ENCODE measurements at regions not wholly inside any gene's neighbourhood (a gene's known extent, or its start where the extent isn't known, plus 50 kb on each side); places are given as distances from the start of the nearest gene placed in this dataset.

DNA sequence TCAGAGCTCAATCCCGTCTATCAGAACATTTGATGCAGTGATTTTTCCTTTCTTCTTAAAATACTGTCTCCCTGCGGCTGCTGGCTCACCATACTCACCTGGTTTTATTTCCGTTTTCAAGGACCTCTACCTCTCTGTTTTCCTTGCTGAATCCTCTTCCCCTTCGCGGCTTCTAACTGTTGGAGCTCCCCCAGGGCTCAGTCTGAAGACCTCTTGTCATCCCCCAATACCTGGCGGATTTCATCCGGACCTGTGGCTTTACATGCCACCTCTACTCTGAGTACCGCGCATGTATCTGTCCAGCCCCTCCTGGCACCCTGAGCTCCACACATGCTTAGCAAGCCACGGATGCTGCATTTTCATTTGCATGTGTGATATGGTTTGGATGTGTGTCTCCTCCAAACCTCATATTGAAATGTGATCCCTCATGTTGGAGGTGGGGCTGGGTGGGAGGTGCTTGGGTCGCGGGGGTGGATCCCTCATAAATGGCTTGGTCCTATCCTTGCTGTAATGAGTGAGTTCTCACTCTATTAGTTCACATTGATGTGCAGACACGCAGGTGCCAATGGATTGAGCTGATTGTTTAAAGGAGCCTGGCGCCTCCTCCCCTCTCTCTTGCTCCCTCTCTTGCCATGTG lies 106.2 kb upstream of the LSM14A start:
- TF ChIP-seq, protein P1, sequence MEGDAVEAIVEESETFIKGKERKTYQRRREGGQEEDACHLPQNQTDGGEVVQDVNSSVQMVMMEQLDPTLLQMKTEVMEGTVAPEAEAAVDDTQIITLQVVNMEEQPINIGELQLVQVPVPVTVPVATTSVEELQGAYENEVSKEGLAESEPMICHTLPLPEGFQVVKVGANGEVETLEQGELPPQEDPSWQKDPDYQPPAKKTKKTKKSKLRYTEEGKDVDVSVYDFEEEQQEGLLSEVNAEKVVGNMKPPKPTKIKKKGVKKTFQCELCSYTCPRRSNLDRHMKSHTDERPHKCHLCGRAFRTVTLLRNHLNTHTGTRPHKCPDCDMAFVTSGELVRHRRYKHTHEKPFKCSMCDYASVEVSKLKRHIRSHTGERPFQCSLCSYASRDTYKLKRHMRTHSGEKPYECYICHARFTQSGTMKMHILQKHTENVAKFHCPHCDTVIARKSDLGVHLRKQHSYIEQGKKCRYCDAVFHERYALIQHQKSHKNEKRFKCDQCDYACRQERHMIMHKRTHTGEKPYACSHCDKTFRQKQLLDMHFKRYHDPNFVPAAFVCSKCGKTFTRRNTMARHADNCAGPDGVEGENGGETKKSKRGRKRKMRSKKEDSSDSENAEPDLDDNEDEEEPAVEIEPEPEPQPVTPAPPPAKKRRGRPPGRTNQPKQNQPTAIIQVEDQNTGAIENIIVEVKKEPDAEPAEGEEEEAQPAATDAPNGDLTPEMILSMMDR (IDR thresholded peaks at IDR 0.05), result no peak
- TF ChIP-seq POLR2A (IDR thresholded peaks at IDR 0.05), result no peak
